GM23338 (cell line): ENCODE measurements at regions not wholly inside any gene's neighbourhood (a gene's known extent, or its start where the extent isn't known, plus 50 kb on each side); places are given as distances from the start of the nearest gene placed in this dataset.

Experiments
- ATAC-seq: fragments of 200-7000 bp; cut with Tn5 transposase; 3 replicates; pipeline ENCODE4 v1.9.1; 2020
- DNase-seq: peaks from one replicate; pipeline ENCODE4 v3.0.0-alpha.2; 2015; ENCODE audit warnings: low spot score
- H2AFZ ChIP-seq: fragments of 200-600 bp; sonication (generic); 2 replicates; pipeline ENCODE4 v1.8.0; 2016; ENCODE audit warnings: antibody characterized with exemption, mild to moderate bottlenecking, moderate library complexity
- H3F3A ChIP-seq: fragments of 200-600 bp; sonication (generic); replicated peaks from 2 replicates; pipeline ENCODE4 v1.8.0; 2017; ENCODE audit warnings: antibody characterized with exemption, mixed run types, low read depth
- H3K27ac ChIP-seq: fragments of 200-600 bp; sonication (generic); 2 replicates; pipeline ENCODE4 v1.6.1; 2016; ENCODE audit warnings: low read depth
- H3K27me3 ChIP-seq: fragments of 200-600 bp; sonication (generic); 2 replicates; pipeline ENCODE4 v1.8.0; 2016; ENCODE audit warnings: mild to moderate bottlenecking, mixed run types, moderate library complexity; ENCODE audit not compliant: insufficient read depth
- H3K36me3 ChIP-seq: fragments of 200-600 bp; sonication (generic); 2 replicates; pipeline ENCODE4 v1.8.0; 2016; ENCODE audit warnings: mild to moderate bottlenecking; ENCODE audit not compliant: insufficient read depth
- H3K4me1 ChIP-seq: fragments of 200-600 bp; sonication (generic); 2 replicates; pipeline ENCODE4 v1.8.0; 2016; ENCODE audit warnings: mild to moderate bottlenecking, moderate library complexity; ENCODE audit not compliant: insufficient read depth
- H3K4me2 ChIP-seq: fragments of 200-600 bp; sonication (generic); 2 replicates; pipeline ENCODE4 v1.7.1; 2017; ENCODE audit warnings: mixed run types
- H3K4me3 ChIP-seq: fragments of 200-600 bp; sonication (generic); 2 replicates; pipeline ENCODE4 v1.6.1; 2016; ENCODE audit warnings: mixed run types
- H3K79me2 ChIP-seq: fragments of 200-600 bp; sonication (generic); replicated peaks from 2 replicates; pipeline ENCODE4 v1.8.0; 2017; ENCODE audit warnings: mild to moderate bottlenecking; ENCODE audit not compliant: insufficient read depth
- H3K9me2 ChIP-seq: fragments of 200-600 bp; sonication (generic); 2 replicates; pipeline ENCODE4 v1.8.0; 2017; ENCODE audit not compliant: insufficient read depth
- H4K20me1 ChIP-seq: fragments of 200-600 bp; sonication (generic); replicated peaks from 2 replicates; pipeline ENCODE4 v1.8.0; 2017; ENCODE audit warnings: mild to moderate bottlenecking; ENCODE audit not compliant: insufficient read depth
- H3K27ac Mint-ChIP-seq: 2 replicates; pipeline ENCODE4 v1.8.0; 2020; ENCODE audit warnings: inconsistent platforms, mild to moderate bottlenecking, moderate library complexity, mixed read lengths
- H3K27me3 Mint-ChIP-seq: 3 replicates; pipeline ENCODE4 v1.8.0; 2022; ENCODE audit warnings: low read depth, mild to moderate bottlenecking, moderate library complexity, mixed read lengths, inconsistent platforms; ENCODE audit not compliant: insufficient read depth, poor library complexity
- H3K36me3 Mint-ChIP-seq: 3 replicates; pipeline ENCODE4 v1.8.0; 2021; ENCODE audit warnings: low read depth, mild to moderate bottlenecking, inconsistent platforms, moderate library complexity, mixed read lengths
- H3K4me1 Mint-ChIP-seq: 3 replicates; pipeline ENCODE4 v1.8.0; 2020; ENCODE audit warnings: mild to moderate bottlenecking, inconsistent platforms, mixed read lengths
- H3K4me3 Mint-ChIP-seq: 3 replicates; pipeline ENCODE4 v1.8.0; 2021; ENCODE audit warnings: moderate library complexity, mild to moderate bottlenecking, inconsistent platforms, mixed read lengths
- H3K9me3 Mint-ChIP-seq: 3 replicates; pipeline ENCODE4 v1.8.0; 2020; ENCODE audit warnings: moderate library complexity, mild to moderate bottlenecking, inconsistent platforms, mixed read lengths
- CTCF ChIP-seq, 2 experiments: fragments of 200-600 bp in 1 of 2; sonication (generic) in 1 of 2; conservative IDR thresholded peaks; 2 replicates each; pipeline versions ENCODE4 v1.5.1 to v1.6.1; 2016 to 2017; ENCODE audit warnings: antibody characterized with exemption in 2 of 2, low read depth in 2 of 2, mild to moderate bottlenecking in 2 of 2, moderate library complexity in 1 of 2
- ETS1 ChIP-seq: IDR thresholded peaks from 2 replicates; pipeline ENCODE4 v1.6.1; 2016; ENCODE audit warnings: antibody characterized with exemption
- EZH2 ChIP-seq: fragments of 200-600 bp; sonication (generic); IDR thresholded peaks from one replicate; pipeline ENCODE4 v1.8.0; 2017; ENCODE audit warnings: antibody characterized with exemption, mild to moderate bottlenecking, low read depth; ENCODE audit not compliant: unreplicated experiment
- EZH2phosphoT487 ChIP-seq: fragments of 200-600 bp; sonication (generic); IDR thresholded peaks from one replicate; pipeline ENCODE4 v1.8.1; 2018; ENCODE audit warnings: antibody characterized with exemption; ENCODE audit not compliant: unreplicated experiment
- NANOG ChIP-seq: IDR thresholded peaks from 2 replicates; pipeline ENCODE4 v1.6.1; 2016; ENCODE audit warnings: antibody characterized with exemption, borderline replicate concordance
- REST ChIP-seq: IDR thresholded peaks from one replicate; pipeline ENCODE4 v1.6.1; 2018; ENCODE audit warnings: antibody characterized with exemption; ENCODE audit not compliant: unreplicated experiment
- STAT1 ChIP-seq: IDR thresholded peaks from one replicate; pipeline ENCODE4 v1.6.1; 2016; ENCODE audit warnings: antibody characterized with exemption; ENCODE audit not compliant: unreplicated experiment
- ZNF114 ChIP-seq: fragments of 250-450 bp; sonication (Bioruptor Pico); IDR thresholded peaks from 2 replicates; pipeline ENCODE4 v1.5.0; 2020; ENCODE audit warnings: mild to moderate bottlenecking, moderate library complexity
- ZNF331 ChIP-seq: fragments of 250-450 bp; sonication (Bioruptor Pico); IDR thresholded peaks from 2 replicates; pipeline ENCODE4 v1.5.0; 2020; ENCODE audit warnings: low read depth, mild to moderate bottlenecking, moderate library complexity
- ZNF462 ChIP-seq: fragments of 250-450 bp; sonication (Bioruptor Pico); IDR thresholded peaks from 2 replicates; pipeline ENCODE4 v1.5.0; 2020; ENCODE audit warnings: mild to moderate bottlenecking, moderate library complexity

GRCh38 chr4:125440814-125441213, 126.1 kb downstream of the FAT4 start:
- no peaks in the 10 kb centered on the region for H3K36me3 ChIP-seq
- no peak for DNase-seq
- H3K4me3 ChIP-seq, result no peak overlapping the region
- H3K27me3 ChIP-seq, result no peaks in the 10 kb centered on the region
- H3K4me1 ChIP-seq, result no peaks in the 10 kb centered on the region
- H3K79me2 ChIP-seq, result no peaks in the 10 kb centered on the region
- TF ChIP-seq EZH2, result no peak
- no peak overlapping the region for H3K4me2 ChIP-seq
- Mint-ChIP-seq H3K27ac (no peak overlapping the region), H3K36me3 (no peaks in the 10 kb centered on the region), H3K4me1 (no peaks in the 10 kb centered on the region), H3K27me3 (no peaks in the 10 kb centered on the region), H3K4me3 (no peak overlapping the region), H3K9me3 (no peaks in the 10 kb centered on the region; the same call in 2 of the 3 replicates)
- no peak overlapping the region for H2AFZ ChIP-seq
- H3K9me2 ChIP-seq, result no peaks in the 10 kb centered on the region; the same call in 1 of the 2 replicates
- ATAC-seq, result no peak
- H4K20me1 ChIP-seq, result no peaks in the 10 kb centered on the region
- no peak overlapping the region for H3K27ac ChIP-seq
- no peaks in the 10 kb centered on the region for H3F3A ChIP-seq

GRCh38 chr4:125444166-125444565, 129.4 kb downstream of the FAT4 start:
- Histone ChIP-seq H4K20me1 (no peaks in the 10 kb centered on the region), H3K27me3 (no peaks in the 10 kb centered on the region), H3K36me3 (no peaks in the 10 kb centered on the region), H3K27ac (no peak overlapping the region), H3K4me3 (no peak overlapping the region), H2AFZ (no peak overlapping the region), H3K79me2 (no peaks in the 10 kb centered on the region), H3K9me2 (no peaks in the 10 kb centered on the region), H3F3A (no peaks in the 10 kb centered on the region), H3K4me1 (no peaks in the 10 kb centered on the region), H3K4me2 (no peak overlapping the region)
- Mint-ChIP-seq H3K9me3 (no peaks in the 10 kb centered on the region), H3K4me1 (no peaks in the 10 kb centered on the region), H3K27me3 (no peaks in the 10 kb centered on the region), H3K4me3 (no peak overlapping the region), H3K36me3 (no peaks in the 10 kb centered on the region), H3K27ac (no peak overlapping the region)
- ATAC-seq (no peak), DNase-seq (no peak)
- TF ChIP-seq NANOG (no peak), REST (no peak), EZH2phosphoT487 (no peak), STAT1 (no peak), ZNF114 (CRISPR knock-in tag) (no peak), CTCF (conservative IDR thresholded peaks at IDR 0.05; ENCODE audit: low read depth in 2 of 2) (no peak), ETS1 (no peak), ZNF331 (CRISPR knock-in tag) (no peak), EZH2 (no peak), ZNF462 (CRISPR knock-in tag) (no peak)
